Activated T-cell treated with anti-CD3 and anti-CD28 coated beads, Interleukin-2, amount 50 U/mL, for 72 hours (primary cell): ENCODE measurements at regions not wholly inside any gene's neighbourhood (a gene's known extent, or its start where the extent isn't known, plus 50 kb on each side); places are given as distances from the start of the nearest gene placed in this dataset.
"Not testable (repeated sequence)": the region's sequence is repeated elsewhere in the genome, so short reads cannot be mapped to it uniquely, and the experiment has no call there.

ENCODE experiments used
- ATAC-seq, 2 donors: fragments of 150-1000 bp; cut with Tn5 transposase; replicated peaks in 1 of 2; 2 replicates each; pipeline ENCODE4 v1.10.0; 2021; ENCODE audit warnings: moderate library complexity in 2 of 2, mild to moderate bottlenecking in 1 of 2
- DNase-seq, 2 donors: peaks; one replicate each; pipeline ENCODE4 v3.0.0; 2021 to 2022; ENCODE audit warnings: mixed read lengths in 1 of 2
- H3K27ac Mint-ChIP-seq: one replicate; pipeline ENCODE4 v1.8.0; 2022; ENCODE audit warnings: mild to moderate bottlenecking, moderate library complexity, mixed read lengths
- H3K27me3 Mint-ChIP-seq: one replicate; pipeline ENCODE4 v1.8.0; 2022; ENCODE audit warnings: low read depth, mixed read lengths
- H3K36me3 Mint-ChIP-seq, 2 donors: one replicate each; pipeline ENCODE4 v1.8.0; 2022; ENCODE audit warnings: mixed read lengths in 2 of 2, mild to moderate bottlenecking in 1 of 2; ENCODE audit not compliant: insufficient read depth in 2 of 2
- H3K4me1 Mint-ChIP-seq: one replicate; pipeline ENCODE4 v1.8.0; 2022; ENCODE audit warnings: low read depth, mixed read lengths
- H3K4me3 Mint-ChIP-seq, 2 donors: one replicate each; pipeline ENCODE4 v1.8.0; 2022; ENCODE audit warnings: mild to moderate bottlenecking in 2 of 2, mixed read lengths in 2 of 2, moderate library complexity in 2 of 2
- H3K9me3 Mint-ChIP-seq, 2 donors: one replicate each; pipeline ENCODE4 v1.8.0; 2022; ENCODE audit warnings: mixed read lengths in 2 of 2

- Mint-ChIP-seq H3K27ac (no peak overlapping the region), H3K27me3 (no peaks in the 10 kb centered on the region), H3K4me1 (no peaks in the 10 kb centered on the region), H3K36me3 (no peaks in the 10 kb centered on the region), H3K9me3 (peaks cover 14% of the 10 kb centered on the region in 2 donors), H3K4me3 (no peak overlapping the region)
- ATAC-seq (no peak), DNase-seq (no peak)
These were observed 1141.1 kb downstream of the STIM2 start for GRCh38 chr4:28001698-28002097.

GRCh38 chr4:28004520-28004919, 1143.9 kb downstream of the STIM2 start:
- no peaks in the 10 kb centered on the region for H3K4me1 Mint-ChIP-seq
- no peaks in the 10 kb centered on the region for H3K36me3 Mint-ChIP-seq
- H3K9me3 Mint-ChIP-seq: peaks cover 2 to 5% of the 10 kb centered on the region in 2 donors
- H3K4me3 Mint-ChIP-seq: no peak overlapping the region
- no peak for DNase-seq
- H3K27ac Mint-ChIP-seq: no peak overlapping the region
- ATAC-seq: no peak
- no peaks in the 10 kb centered on the region for H3K27me3 Mint-ChIP-seq

- H3K4me1 Mint-ChIP-seq: no peaks in the 10 kb centered on the region
- no peaks in the 10 kb centered on the region for H3K27me3 Mint-ChIP-seq
- ATAC-seq: no peak
- H3K4me3 Mint-ChIP-seq: no peak overlapping the region
- H3K36me3 Mint-ChIP-seq: no peaks in the 10 kb centered on the region
- H3K27ac Mint-ChIP-seq: no peak overlapping the region
- DNase-seq: no peak
- peaks cover 3 to 5% of the 10 kb centered on the region in 2 donors for H3K9me3 Mint-ChIP-seq
These were observed 1145.4 kb downstream of the STIM2 start for GRCh38 chr4:28006021-28006420.

GRCh38 chr4:28007693-28008092, 1147.1 kb downstream of the STIM2 start:
- Mint-ChIP-seq H3K27ac (no peak overlapping the region), H3K4me1 (no peaks in the 10 kb centered on the region), H3K27me3 (no peaks in the 10 kb centered on the region), H3K4me3 (no peak overlapping the region), H3K36me3 (no peaks in the 10 kb centered on the region), H3K9me3 (peaks cover 3 to 5% of the 10 kb centered on the region in 2 donors)
- ATAC-seq (no peak), DNase-seq (no peak)

- Mint-ChIP-seq H3K27me3 (no peaks in the 10 kb centered on the region), H3K9me3 (peaks cover 2% of the 10 kb centered on the region in 2 donors), H3K4me1 (no peaks in the 10 kb centered on the region), H3K27ac (no peak overlapping the region), H3K36me3 (no peaks in the 10 kb centered on the region), H3K4me3 (no peak overlapping the region)
- ATAC-seq (no peak), DNase-seq (no peak)
These were observed 1148.9 kb downstream of the STIM2 start for GRCh38 chr4:28009541-28009940.

- Mint-ChIP-seq H3K36me3 (no peaks in the 10 kb centered on the region), H3K4me1 (no peaks in the 10 kb centered on the region), H3K27me3 (no peaks in the 10 kb centered on the region), H3K4me3 (no peak overlapping the region), H3K9me3 (peaks cover 2% of the 10 kb centered on the region in 2 donors), H3K27ac (no peak overlapping the region)
- no peak for DNase-seq
- no peak for ATAC-seq
These were observed 1150.1 kb downstream of the STIM2 start for GRCh38 chr4:28010577-28011240.

- no peaks in the 10 kb centered on the region for H3K36me3 Mint-ChIP-seq
- no peaks in the 10 kb centered on the region for H3K27me3 Mint-ChIP-seq
- no peak overlapping the region for H3K27ac Mint-ChIP-seq
- no peak for ATAC-seq
- H3K4me1 Mint-ChIP-seq: no peaks in the 10 kb centered on the region
- H3K4me3 Mint-ChIP-seq: no peak overlapping the region
- DNase-seq: no peak
- peaks cover 2 to 11% of the 10 kb centered on the region in 2 donors for H3K9me3 Mint-ChIP-seq
These were observed 1153.8 kb downstream of the STIM2 start for GRCh38 chr4:28014469-28014868.

- ATAC-seq (no peak), DNase-seq (no peak)
- Mint-ChIP-seq H3K4me1 (no peaks in the 10 kb centered on the region), H3K27me3 (no peaks in the 10 kb centered on the region), H3K9me3 (peaks cover 2 to 15% of the 10 kb centered on the region in 2 donors), H3K4me3 (no peak overlapping the region), H3K27ac (no peak overlapping the region), H3K36me3 (no peaks in the 10 kb centered on the region)
These were observed 1155.4 kb downstream of the STIM2 start for GRCh38 chr4:28015996-28016395.

GRCh38 chr4:28038253-28038652, 1177.6 kb downstream of the STIM2 start:
- H3K27me3 Mint-ChIP-seq, DNase-seq, ATAC-seq, H3K4me1 Mint-ChIP-seq, H3K4me3 Mint-ChIP-seq, H3K36me3 Mint-ChIP-seq, H3K27ac Mint-ChIP-seq: not testable (repeated sequence)
- H3K9me3 Mint-ChIP-seq: peaks cover 14% of the 10 kb centered on the region in 2 donors

- no peak overlapping the region for H3K4me3 Mint-ChIP-seq
- H3K27ac Mint-ChIP-seq: no peak overlapping the region
- H3K27me3 Mint-ChIP-seq: no peaks in the 10 kb centered on the region
- no peaks in the 10 kb centered on the region for H3K4me1 Mint-ChIP-seq
- H3K9me3 Mint-ChIP-seq: peaks cover 0 to 5% of the 10 kb centered on the region in 2 donors
- no peak for DNase-seq
- H3K36me3 Mint-ChIP-seq: no peaks in the 10 kb centered on the region
- ATAC-seq: no peak
These were observed 1201.9 kb downstream of the STIM2 start for GRCh38 chr4:28062562-28062961.

- Mint-ChIP-seq H3K27me3 (no peaks in the 10 kb centered on the region), H3K9me3 (peaks cover 2 to 13% of the 10 kb centered on the region in 2 donors), H3K27ac (no peak overlapping the region), H3K4me3 (no peak overlapping the region), H3K4me1 (no peaks in the 10 kb centered on the region), H3K36me3 (peaks cover 0 to 5% of the 10 kb centered on the region in 2 donors)
- ATAC-seq (no peak), DNase-seq (no peak)
These were observed 1213.4 kb downstream of the STIM2 start for GRCh38 chr4:28073860-28074555.

GRCh38 chr4:28075401-28075956, 1214.8 kb downstream of the STIM2 start:
- no peaks in the 10 kb centered on the region for H3K4me1 Mint-ChIP-seq
- H3K27ac Mint-ChIP-seq: no peak overlapping the region
- H3K9me3 Mint-ChIP-seq: peaks cover 7 to 15% of the 10 kb centered on the region in 2 donors
- ATAC-seq (no peak), DNase-seq (no peak)
- no peaks in the 10 kb centered on the region for H3K27me3 Mint-ChIP-seq
- no peak overlapping the region for H3K4me3 Mint-ChIP-seq
- peaks cover 2 to 5% of the 10 kb centered on the region in 2 donors for H3K36me3 Mint-ChIP-seq

- not testable (repeated sequence) for H3K4me1 Mint-ChIP-seq, DNase-seq, ATAC-seq, H3K27me3 Mint-ChIP-seq, H3K36me3 Mint-ChIP-seq, H3K4me3 Mint-ChIP-seq, H3K27ac Mint-ChIP-seq
- H3K9me3 Mint-ChIP-seq: peaks cover 13 to 20% of the 10 kb centered on the region in 2 donors
These were observed 1216.6 kb downstream of the STIM2 start for GRCh38 chr4:28077203-28077602.
